Fibroblast of skin of abdomen (primary cell): ENCODE measurements at regions not wholly inside any gene's neighbourhood (a gene's known extent, or its start where the extent isn't known, plus 50 kb on each side); places are given as distances from the start of the nearest gene placed in this dataset.

ENCODE experiments used
- DNase-seq: peaks from one replicate; pipeline ENCODE4 v3.0.0-alpha.2; 2013

DNA sequence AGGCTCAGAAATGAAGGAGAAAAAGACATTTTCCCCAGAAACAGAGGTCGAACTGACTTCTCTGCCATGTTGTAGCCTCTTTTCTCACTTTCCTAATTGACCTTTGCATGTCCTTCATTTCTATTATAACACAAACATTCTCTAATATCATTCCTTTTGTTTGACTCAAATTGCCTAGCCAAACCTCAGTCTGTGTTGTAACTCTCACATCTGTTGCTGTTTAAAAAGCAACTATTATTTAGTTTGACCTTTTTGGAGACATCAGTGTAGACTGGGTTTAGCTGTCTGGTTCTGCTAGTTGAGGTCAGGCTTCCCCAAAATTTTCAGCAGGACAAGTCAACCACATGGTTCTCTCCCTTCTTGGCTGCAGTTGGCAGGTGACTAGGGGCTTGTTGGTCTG lies 371.5 kb downstream of the NLGN4Y start:
- peak; percentile 42 for DNase-seq

DNA sequence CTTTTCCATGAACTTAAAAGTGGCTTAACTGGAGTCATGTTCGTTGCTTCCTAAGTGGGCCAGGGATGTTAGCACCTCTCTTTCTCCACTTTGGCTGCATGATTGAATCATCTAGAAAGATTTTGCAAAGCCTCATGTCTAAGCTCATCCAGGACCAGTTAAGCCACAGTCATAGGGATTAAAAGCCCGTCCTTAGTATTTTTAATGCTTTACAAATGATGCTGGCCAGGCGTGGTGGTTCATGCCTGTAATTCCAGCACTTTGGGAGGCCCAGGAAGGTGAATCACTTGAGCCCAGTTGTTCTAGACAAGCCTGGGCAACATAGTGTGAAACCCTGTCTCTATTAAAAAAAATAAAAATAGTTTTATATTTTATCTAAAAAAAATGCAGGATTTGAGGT lies 381.6 kb downstream of the NLGN4Y start:
- DNase-seq = no peak
